GM12874 (cell line): ENCODE measurements at regions not wholly inside any gene's neighbourhood (a gene's known extent, or its start where the extent isn't known, plus 50 kb on each side); places are given as distances from the start of the nearest gene placed in this dataset.

Source experiments
- CTCF ChIP-seq: IDR thresholded peaks from 2 replicates; pipeline ENCODE4 v1.5.1; 2011; ENCODE audit warnings: low read depth, mild to moderate bottlenecking, control low read depth, low read length, moderate library complexity; ENCODE audit not compliant: insufficient read depth

- TF ChIP-seq CTCF: no peak
Measured at GRCh38 chr21:22356663-22357062, 1358.5 kb downstream of the NCAM2 start.

- no peak for TF ChIP-seq CTCF
Measured at GRCh38 chr21:22363504-22363903, 1365.3 kb downstream of the NCAM2 start.

- no peak for TF ChIP-seq CTCF
Measured at GRCh38 chr21:22364163-22364562, 1366.0 kb downstream of the NCAM2 start.

GRCh38 chr21:22374218-22374969 is 1376.2 kb downstream of the NCAM2 start:
- TF ChIP-seq CTCF: no peak

DNA sequence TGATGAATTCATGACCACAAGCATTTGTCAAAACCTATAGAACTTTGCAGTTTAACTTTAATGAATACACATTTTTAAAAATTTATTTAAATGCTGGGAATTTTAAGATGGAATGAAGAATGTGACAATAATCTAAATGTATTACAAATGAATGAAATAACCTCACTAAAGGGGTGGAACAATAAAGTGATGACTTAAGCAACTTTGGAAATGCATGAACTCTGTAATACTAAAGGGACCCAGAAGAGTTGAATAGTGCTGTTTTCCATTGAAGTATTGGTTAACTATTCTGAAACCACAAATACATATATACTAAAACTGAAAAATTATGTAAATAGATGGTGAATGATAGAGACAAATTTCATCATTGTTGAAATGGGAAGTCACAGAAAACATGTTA is 1395.1 kb downstream of the NCAM2 start:
- no peak for TF ChIP-seq CTCF

- no peak for TF ChIP-seq CTCF
Measured at GRCh38 chr21:22395965-22396364, 1397.8 kb downstream of the NCAM2 start.

GRCh38 chr21:22399681-22400514 is 1401.7 kb downstream of the NCAM2 start:
- no peak for TF ChIP-seq CTCF
